Aorta (tissue), 5 donors: ENCODE measurements at regions not wholly inside any gene's neighbourhood (a gene's known extent, or its start where the extent isn't known, plus 50 kb on each side); places are given as distances from the start of the nearest gene placed in this dataset.
A peak's percentile ranks its signal among the peaks of the same experiment; 100 is the strongest.

Experiments
- ATAC-seq: fragments of 200-7000 bp; cut with Tn5 transposase; one replicate; pipeline ENCODE4 v1.9.1; 2022; ENCODE audit warnings: moderate library complexity; ENCODE audit not compliant: low FRiP score
- DNase-seq, 2 donors: peaks; one replicate each; pipeline ENCODE4 v3.0.0-alpha.2; 2020
- H3K27ac ChIP-seq, 2 donors: one replicate each; pipeline ENCODE4 v1.5.1; 2013; ENCODE audit warnings: low read length in 2 of 2, mild to moderate bottlenecking in 2 of 2, moderate library complexity in 2 of 2, control low read depth in 1 of 2, inconsistent platforms in 1 of 2, low read depth in 1 of 2
- H3K27me3 ChIP-seq, 2 donors: one replicate each; pipeline ENCODE4 v1.6.1; 2013; ENCODE audit warnings: control low read depth in 1 of 2, low read length in 1 of 2, mild to moderate bottlenecking in 1 of 2, moderate library complexity in 1 of 2; ENCODE audit not compliant: insufficient read depth in 2 of 2, control insufficient read depth in 1 of 2
- H3K36me3 ChIP-seq, 2 donors: one replicate each; pipeline ENCODE4 v1.6.1; 2013; ENCODE audit warnings: control low read depth in 1 of 2, low read length in 1 of 2, mild to moderate bottlenecking in 1 of 2; ENCODE audit not compliant: insufficient read depth in 2 of 2, control insufficient read depth in 1 of 2
- H3K4me1 ChIP-seq, 2 donors: one replicate each; pipeline ENCODE4 v1.6.1; 2013; ENCODE audit warnings: low read length in 2 of 2, control low read depth in 1 of 2, mild to moderate bottlenecking in 1 of 2, moderate library complexity in 1 of 2; ENCODE audit not compliant: insufficient read depth in 2 of 2, control insufficient read depth in 1 of 2
- H3K4me3 ChIP-seq, 2 donors: one replicate each; pipeline ENCODE4 v1.5.1; 2013; ENCODE audit warnings: low read length in 2 of 2, control low read depth in 1 of 2, mild to moderate bottlenecking in 1 of 2
- H3K9me3 ChIP-seq: one replicate; pipeline ENCODE4 v1.6.1; 2013; ENCODE audit warnings: mild to moderate bottlenecking, low read length; ENCODE audit not compliant: control insufficient read depth
- WGBS, 2 donors: extraction: QIAGEN DNeasy Blood & Tissue Kit; methylation state at CpG; one replicate each; pipeline ENCODE4 v1.1.7; 2013; 5-methylcytosine and 5-hydroxymethylcytosine counted together
- intact Hi-C, 2 donors: fragments of 100-400 bp; cut with DNase I; formaldehyde crosslinking; loops; one replicate each; pipeline versions ENCODE4 v1.14.2 to v1.15.0; 2022
- donor health status: healthy with polysubstance abuse.
- donor health status: Bipolar disorder and iron deficiency.
- donor health status: DM: no; HTN: no; CAD: no.
- donor health status: DM: no; HTN: no; CAD: no.
- donor health status: DM: yes; HTN: yes; CAD: no.

DNA sequence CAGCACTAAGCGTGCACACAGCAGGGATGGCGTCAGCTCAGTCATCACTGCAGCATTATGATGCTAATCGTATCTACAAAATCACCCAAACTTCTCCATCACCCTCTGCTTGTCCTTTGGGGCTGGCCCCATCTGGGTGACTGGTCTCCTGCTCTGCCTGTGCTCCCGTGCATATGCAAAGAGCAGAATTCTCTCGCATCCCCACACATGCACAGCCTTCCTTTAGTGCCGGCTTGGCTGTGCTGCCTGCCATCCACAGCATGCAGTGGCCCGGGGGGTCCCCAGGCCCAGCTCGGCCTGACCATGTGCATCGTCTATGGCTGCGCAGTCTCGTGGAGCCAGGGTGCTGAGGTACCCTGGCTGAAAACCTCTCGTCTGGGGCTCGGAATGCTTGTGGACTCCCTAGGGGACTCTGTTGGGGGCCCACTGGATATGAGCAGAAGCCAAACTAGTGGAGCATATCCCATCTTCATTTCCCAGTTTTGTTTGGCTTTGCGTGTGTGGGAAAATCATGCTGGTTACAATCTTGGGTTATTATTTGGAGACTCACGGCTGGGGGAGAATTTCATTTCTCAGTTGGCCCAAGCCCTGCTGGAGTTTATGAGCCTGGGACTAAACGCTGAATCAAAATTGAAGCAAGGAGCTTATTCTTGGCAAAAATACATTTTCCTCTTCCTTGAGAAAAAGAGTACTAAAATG, 70.9 kb upstream of the HS6ST1 start:
- H3K4me3 ChIP-seq, result no peak overlapping the region
- H3K4me1 ChIP-seq, result no peaks in the 10 kb centered on the region
- intact Hi-C loops, result no loop called here
- peak; percentile 48 for ATAC-seq
- no peaks in the 10 kb centered on the region for H3K27me3 ChIP-seq
- DNase-seq, result peak; percentile 26 to 73
- no peak overlapping the region for H3K27ac ChIP-seq
- H3K9me3 ChIP-seq, result no peaks in the 10 kb centered on the region
- no peaks in the 10 kb centered on the region for H3K36me3 ChIP-seq
- 24 to 27% methylated on average over 16 of the region's 16 CpGs for WGBS, 2 donors

DNA sequence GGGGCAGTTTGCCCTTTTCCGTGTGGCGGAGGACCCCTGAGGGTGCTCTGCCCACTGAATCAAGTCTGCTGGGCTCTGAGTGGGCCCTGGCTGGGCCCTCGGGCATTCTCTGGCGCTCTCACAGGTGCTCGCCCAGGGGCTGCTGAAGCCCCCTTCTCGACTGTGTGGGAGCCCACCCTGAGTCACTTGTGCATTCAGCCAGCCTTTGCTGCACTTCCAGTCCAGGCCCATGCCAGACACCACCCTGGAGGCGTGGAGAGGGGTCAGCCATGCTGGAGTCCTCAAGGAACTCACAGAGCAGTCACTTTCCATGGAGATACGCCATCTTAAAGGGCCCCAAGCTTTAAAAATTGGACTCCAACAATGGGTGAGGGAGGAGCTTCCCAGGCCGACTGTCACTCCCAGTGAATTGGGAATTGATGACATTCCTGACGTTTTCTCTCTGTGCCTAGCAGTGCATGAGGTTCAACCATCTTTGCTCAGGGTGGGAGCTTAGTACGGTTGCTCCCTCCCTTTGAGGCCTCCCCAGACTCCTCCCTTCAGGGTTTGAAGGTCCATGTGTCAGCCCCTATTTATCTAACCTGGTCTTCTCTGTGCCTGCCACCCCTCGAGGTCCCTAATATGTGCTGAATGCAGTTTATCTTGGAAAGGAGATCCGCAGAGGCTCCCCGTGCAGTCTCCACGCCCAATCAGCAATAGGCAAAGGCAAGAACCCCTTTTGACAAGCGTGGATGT, 71.8 kb upstream of the HS6ST1 start:
- 76 to 79% methylated on average over 16 of the region's 16 CpGs for WGBS, 2 donors
- no peak overlapping the region for H3K4me3 ChIP-seq
- intact Hi-C loops, result no loop called here
- no peaks in the 10 kb centered on the region for H3K36me3 ChIP-seq
- ATAC-seq, result peak; percentile 37
- no peaks in the 10 kb centered on the region for H3K4me1 ChIP-seq
- no peak overlapping the region for H3K27ac ChIP-seq
- peak; percentile 35 to 57 for DNase-seq
- no peaks in the 10 kb centered on the region for H3K9me3 ChIP-seq
- H3K27me3 ChIP-seq, result no peaks in the 10 kb centered on the region

GRCh38 chr2:128390991-128391630, 72.4 kb upstream of the HS6ST1 start:
- H3K27ac ChIP-seq, result no peak overlapping the region
- DNase-seq, result peak in 1 of 2 donors; percentile 57
- WGBS, 2 donors, result 94 to 95% methylated on average over 15 of the region's 15 CpGs
- H3K36me3 ChIP-seq, result no peaks in the 10 kb centered on the region
- no peak for ATAC-seq
- H3K27me3 ChIP-seq, result no peaks in the 10 kb centered on the region
- H3K4me3 ChIP-seq, result no peak overlapping the region
- intact Hi-C loops, result no loop called here
- H3K9me3 ChIP-seq, result no peaks in the 10 kb centered on the region
- H3K4me1 ChIP-seq, result no peaks in the 10 kb centered on the region

DNA sequence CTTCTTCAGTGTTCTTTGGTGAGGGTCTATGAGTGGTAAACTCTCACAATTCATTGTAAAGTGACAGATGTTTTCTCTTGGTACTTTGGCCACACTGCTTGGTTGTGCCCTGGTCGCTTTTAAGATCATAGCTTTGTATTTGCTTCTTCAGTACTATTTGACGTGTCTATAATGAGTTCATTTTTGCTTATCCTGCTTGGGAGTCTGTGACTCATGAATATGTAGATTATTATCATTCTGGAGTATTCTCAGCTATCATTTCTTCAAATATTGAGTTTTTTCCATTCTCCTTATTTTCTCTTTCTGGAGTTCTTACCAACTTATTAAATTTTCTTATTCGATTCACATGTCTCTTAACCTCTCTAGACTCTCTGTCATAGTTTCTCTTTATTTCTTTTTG, 73.0 kb upstream of the HS6ST1 start:
- WGBS, 2 donors, result 93 to 96% methylated on average over 3 of the region's 3 CpGs
- Histone ChIP-seq H3K4me1 (no peaks in the 10 kb centered on the region), H3K4me3 (no peak overlapping the region), H3K27me3 (no peaks in the 10 kb centered on the region), H3K9me3 (no peaks in the 10 kb centered on the region), H3K36me3 (no peaks in the 10 kb centered on the region), H3K27ac (no peak overlapping the region)
- no peak for DNase-seq
- no peak for ATAC-seq
- intact Hi-C loops, result no loop called here

GRCh38 chr2:128392207-128392606, 73.5 kb upstream of the HS6ST1 start:
- WGBS, 2 donors, result 98 to 99% methylated on average over 3 of the region's 3 CpGs

DNA sequence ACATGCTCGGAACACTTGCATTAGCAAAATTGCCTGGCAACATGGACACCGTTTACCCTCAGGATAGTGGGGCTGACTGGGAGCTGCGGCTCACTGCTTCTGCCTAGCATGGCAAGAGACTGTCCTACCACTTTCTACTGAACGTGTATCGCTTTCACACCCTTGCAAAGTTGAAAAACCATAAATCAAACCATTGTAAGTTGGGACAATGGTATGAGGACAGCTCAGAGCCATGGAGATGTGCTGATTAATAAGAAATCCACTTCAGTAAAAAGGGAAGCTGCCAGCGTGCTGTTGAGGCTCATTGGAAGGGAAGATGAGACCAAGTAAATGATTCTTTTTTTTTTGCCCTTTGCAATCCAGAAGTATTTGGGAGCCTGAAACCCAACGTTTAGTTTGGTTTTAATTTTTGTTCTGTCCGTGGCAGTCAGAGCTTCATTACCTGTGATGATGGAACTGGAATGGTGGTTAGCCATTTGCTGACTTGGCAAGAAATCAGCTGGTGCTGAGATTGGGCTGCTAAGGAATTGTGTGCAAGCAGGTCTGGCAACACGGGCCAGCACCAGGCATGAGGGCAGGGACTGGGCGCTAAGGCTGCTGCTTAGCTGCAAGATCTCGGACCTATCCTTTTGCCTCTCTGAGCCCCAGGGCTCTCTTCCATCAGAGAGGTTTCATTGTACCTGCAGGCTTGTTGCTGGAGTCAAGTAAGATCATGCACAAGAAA, 75.5 kb upstream of the HS6ST1 start:
- Histone ChIP-seq H3K4me1 (no peaks in the 10 kb centered on the region), H3K27me3 (no peaks in the 10 kb centered on the region), H3K4me3 (no peak overlapping the region), H3K27ac (no peak overlapping the region), H3K9me3 (no peaks in the 10 kb centered on the region), H3K36me3 (no peaks in the 10 kb centered on the region)
- ATAC-seq (no peak), DNase-seq (peak in 1 of 2 donors; percentile 15)
- 92% methylated on average over 11 of the region's 11 CpGs for WGBS, 2 donors
- intact Hi-C loops, result no loop called here

More at GRCh38 chr2:128392207-128392606, 73.5 kb upstream of the HS6ST1 start:
- intact Hi-C loops, result no loop called here
- Histone ChIP-seq H3K9me3 (no peaks in the 10 kb centered on the region), H3K4me1 (no peaks in the 10 kb centered on the region), H3K27ac (no peak overlapping the region), H3K4me3 (no peak overlapping the region), H3K36me3 (no peaks in the 10 kb centered on the region), H3K27me3 (no peaks in the 10 kb centered on the region)
- DNase-seq (no peak), ATAC-seq (no peak)

DNA sequence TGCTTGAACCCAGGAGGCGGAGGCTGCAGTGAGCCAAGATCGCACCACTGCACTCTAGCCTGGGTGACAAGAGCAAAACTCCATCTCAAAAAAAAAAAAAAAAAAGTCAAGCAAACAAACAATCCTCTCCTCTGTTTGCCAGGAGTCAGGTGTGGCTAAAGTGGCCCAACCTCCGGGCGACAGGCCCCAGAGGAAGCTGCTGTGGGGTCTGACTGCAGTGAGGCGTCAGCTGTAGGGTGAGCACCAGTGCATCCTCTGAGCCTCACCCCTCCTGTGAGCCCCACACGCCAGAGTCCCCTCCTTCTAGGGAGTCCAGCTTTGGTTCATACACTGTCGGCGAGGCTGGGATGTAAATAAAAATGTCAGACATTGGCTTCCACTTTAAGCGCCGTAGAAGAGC, 76.5 kb upstream of the HS6ST1 start:
- Histone ChIP-seq H3K27me3 (no peaks in the 10 kb centered on the region), H3K36me3 (no peaks in the 10 kb centered on the region), H3K27ac (no peak overlapping the region), H3K4me3 (no peak overlapping the region), H3K9me3 (no peaks in the 10 kb centered on the region), H3K4me1 (no peaks in the 10 kb centered on the region)
- intact Hi-C loops, result no loop called here
- no peak for ATAC-seq
- 91 to 94% methylated on average over 10 of the region's 10 CpGs for WGBS, 2 donors
- peak in 1 of 2 donors; percentile 41 for DNase-seq

GRCh38 chr2:128395640-128396499, 77.2 kb upstream of the HS6ST1 start:
- Histone ChIP-seq H3K4me1 (no peaks in the 10 kb centered on the region), H3K27ac (no peak overlapping the region), H3K27me3 (no peaks in the 10 kb centered on the region), H3K9me3 (no peaks in the 10 kb centered on the region), H3K36me3 (no peaks in the 10 kb centered on the region), H3K4me3 (no peak overlapping the region)
- ATAC-seq (no peak), DNase-seq (peak in 1 of 2 donors; percentile 38)
- WGBS, 2 donors, result 85 to 88% methylated on average over 15 of the region's 15 CpGs
- intact Hi-C loops, result no loop called here
